CD4-positive, alpha-beta T cell treated with Interleukin-1 beta for 1 hour (primary cell): ENCODE measurements at regions not wholly inside any gene's neighbourhood (a gene's known extent, or its start where the extent isn't known, plus 50 kb on each side); places are given as distances from the start of the nearest gene placed in this dataset.
A peak's percentile ranks its signal among the peaks of the same experiment; 100 is the strongest.
"Not testable (repeated sequence)": the region's sequence is repeated elsewhere in the genome, so short reads cannot be mapped to it uniquely, and the experiment has no call there.

Source experiments
- DNase-seq, 2 donors: peaks; one replicate each; pipeline ENCODE4 v3.0.0-alpha.2; 2020 to 2022

DNA sequence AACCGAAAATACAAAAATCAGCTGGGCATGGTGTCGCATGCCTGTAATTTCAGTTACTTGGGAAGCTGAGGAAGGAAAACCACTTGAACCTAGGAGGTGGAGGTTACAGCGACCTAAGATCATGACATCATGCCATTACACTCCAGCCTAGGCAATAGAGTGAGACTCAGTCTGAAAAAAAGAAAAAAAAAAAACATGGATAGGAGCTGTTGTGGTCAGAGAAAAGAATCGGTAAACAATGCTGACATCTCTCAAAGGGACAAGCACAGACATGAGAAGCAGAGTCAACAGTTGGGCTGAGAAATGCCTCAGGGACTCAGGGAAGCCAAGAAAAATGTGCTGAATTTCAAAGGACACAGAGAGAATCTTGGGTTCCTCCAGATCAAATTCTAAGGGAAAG, 236.9 kb upstream of the USP9Y start:
- no peak for DNase-seq

DNA sequence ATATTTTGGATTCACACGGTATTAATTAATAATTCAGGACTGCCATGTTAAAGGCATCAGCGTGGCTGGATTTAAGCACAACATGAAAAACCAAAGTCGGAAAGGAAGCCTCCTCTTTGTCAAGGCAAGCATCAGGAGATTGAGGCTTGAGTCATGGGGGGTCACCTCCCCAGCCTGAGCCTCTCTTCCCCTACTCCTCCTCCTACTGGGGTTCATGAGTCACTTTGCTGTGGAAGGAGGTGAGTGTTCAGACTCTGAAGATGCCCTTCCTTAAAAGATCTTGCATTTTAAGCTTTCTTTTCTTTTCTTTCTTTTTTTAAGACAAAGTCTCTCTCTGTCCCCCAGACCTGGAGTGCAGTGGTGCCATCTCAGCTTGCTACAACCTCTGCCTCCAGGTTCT, 235.3 kb upstream of the USP9Y start:
- DNase-seq: no peak

DNA sequence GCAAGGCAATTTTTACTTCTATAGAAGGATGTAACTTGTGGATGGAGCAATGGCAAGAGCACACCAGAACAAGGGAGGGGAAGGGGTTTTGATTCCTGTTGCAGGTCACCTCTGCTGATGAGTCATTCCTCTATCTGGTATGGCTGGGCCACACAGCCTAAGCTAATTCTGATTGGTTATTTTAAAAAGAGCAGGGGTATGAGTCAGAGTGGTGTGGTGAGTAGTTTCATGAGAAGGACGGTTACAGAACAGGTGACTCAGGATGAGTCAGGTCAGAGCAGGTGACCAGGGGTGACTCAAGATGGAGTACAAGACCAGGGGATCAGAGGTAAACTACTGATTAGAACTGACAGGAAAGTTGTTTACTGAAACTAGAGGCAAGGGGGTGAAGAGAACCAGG, 231.9 kb upstream of the USP9Y start:
- no peak for DNase-seq

DNA sequence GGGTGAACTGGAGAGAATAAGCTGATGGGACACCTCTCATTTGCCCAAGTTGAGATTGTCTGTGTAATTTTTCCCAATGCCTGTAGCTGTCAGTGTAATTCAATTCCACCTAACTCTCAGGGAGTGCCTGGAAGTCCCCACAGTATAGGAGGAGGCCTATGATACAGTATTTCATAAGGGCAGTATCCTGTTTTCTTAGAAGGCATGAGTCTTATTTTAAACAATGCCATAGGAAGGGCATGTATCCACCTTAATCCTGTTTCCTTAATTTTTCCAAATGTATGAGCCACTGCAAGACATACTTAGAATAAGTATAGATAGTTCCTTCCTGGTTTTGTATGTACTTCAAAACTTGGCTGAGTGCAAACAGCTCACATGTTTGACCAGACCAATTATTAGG, 226.6 kb upstream of the USP9Y start:
- DNase-seq: no peak

DNA sequence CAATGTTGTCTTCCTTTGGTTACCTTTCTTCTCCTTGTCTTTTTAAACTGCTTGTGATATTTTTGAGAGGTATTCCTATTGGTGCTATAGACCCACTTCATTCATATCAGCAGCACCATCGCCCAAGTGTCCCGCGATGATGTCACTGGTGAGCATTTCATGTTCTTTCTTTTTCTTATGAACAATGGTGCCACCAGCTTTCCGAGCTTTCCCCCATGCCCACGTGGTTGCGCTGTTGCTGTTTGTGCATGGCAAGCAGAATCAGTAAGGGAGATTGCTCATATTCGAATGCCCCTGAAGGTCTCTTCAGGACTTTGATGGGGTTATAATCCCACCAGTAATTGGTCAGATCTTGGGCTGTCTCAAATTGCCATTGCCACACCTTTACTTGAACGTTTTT, 221.6 kb upstream of the USP9Y start:
- peak in 1 of 2 donors; percentile 44 for DNase-seq

DNA sequence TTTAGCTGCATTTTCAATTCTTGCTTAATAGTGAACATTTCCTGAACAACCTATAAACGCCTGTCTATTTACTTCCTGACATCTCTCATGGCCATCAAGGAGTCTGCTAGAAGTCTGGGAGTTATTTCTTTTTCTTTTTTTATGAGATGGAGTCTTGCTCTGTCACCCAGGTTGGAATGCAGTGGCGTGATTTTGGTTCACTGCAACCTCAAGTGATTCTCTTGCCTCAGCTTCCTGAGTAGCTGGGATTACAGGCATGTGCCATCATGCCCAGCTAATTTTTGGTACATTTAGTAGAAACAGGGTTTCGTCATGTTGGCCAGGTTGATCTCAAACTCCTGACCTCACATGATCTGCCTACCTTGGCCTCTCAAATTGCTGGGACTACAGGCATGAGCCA, 217.6 kb upstream of the USP9Y start:
- no peak for DNase-seq

DNA sequence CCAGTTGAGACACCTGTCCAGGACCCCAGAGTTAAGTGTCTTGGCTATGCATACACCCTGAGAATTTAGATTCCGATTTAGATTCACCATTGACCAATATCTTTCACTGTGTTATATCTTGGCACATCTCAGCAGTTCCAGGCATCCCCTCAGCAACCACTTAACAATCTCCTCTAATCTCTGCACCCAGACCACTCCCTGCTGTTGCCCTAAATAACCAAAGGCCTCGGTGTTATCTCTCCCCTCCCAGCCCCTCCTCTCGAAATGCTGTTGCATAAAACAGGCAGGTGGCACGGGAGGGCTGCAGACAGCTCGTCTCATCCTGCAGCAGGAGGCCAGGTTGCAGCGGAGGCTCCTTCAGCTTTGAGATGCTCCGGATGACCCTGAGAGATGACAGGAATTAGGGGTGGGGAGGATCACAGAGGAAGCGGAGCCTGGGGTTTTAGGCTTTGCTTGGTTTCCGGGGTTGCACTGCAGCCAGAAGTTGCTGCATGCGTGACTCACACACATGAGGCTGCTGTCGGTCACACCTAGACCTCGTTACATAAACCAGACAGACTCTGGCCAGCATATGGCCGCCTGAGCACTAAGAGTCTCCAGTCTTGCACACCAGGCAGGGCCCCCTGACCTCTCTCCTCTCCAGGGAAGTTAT, 210.3 kb upstream of the USP9Y start:
- peak in 1 of 2 donors; percentile 13 for DNase-seq

DNA sequence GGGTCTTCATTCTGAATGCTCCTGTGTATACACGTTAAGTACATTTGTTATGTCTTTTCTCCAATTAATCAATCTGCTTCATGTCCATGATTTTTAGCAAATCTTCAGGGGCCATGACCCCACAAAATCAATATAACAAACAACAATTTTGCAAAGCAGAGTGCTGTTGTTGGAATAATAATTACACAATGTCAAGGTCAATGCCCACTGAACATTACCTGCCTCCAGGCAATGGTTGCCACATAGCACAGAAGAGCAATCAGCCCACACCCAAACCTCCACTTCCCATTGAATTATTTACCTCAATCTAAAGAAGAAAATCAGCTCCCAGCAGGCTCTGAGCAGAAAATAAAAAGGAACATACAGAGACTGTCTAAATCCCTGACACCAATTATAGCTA, 208.8 kb upstream of the USP9Y start:
- DNase-seq: no peak

DNA sequence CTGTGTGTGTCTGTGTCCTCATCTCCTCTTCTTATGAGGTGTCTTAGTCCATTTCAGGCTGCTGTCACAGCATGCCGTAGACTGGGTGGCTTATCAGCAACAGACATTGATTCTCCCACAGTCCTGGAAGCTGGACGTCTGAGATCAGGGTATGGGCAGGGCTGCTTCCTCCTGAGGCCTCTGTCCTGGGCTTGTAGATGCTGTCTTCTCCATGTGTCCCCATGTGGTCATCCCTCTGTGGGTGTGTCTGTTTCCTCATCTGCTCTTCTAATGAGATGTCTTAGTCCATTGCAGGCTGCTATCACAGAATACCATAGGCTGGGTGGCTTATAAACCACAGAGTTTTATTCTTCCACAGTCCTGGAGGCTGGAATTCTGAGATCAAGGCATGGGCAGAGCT, 205.0 kb upstream of the USP9Y start:
- no peak for DNase-seq

DNA sequence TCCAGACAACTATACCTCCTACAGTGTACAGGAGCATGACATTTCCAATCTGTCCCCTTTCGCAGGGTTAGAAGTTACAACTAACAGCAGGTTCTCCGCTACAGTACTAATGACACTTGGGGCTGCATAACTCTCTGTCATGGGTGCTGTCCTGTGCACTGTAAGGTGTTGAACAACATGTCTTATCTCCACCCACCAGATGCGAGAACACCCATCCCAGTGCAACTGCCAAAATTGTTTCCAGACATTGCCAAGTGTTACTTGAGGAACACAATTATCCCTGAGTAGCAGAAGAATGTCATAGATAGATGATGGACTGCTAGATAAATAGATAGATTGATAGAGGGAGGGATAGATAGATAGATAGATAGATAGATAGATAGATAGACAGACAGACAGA, 200.9 kb upstream of the USP9Y start:
- DNase-seq: no peak

DNA sequence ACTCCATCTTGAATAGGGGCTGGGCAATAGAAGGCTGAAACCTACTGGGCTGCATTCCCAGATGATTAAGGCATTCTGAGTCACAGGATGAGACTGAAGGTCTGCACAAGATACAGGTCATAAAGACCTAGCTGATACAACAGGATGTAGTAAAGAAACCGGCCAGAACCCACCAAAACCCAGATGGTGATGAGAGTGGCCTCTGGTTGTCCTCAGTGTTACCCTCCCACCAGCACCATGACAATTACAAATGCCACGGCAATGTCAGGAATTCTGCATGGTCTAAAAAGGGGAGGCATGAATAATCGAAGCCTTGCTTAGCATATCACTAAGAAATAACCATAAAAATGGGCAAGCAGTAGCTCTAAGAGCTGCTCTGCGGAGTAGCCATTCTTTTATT, 197.0 kb upstream of the USP9Y start:
- DNase-seq: not testable (repeated sequence)

DNA sequence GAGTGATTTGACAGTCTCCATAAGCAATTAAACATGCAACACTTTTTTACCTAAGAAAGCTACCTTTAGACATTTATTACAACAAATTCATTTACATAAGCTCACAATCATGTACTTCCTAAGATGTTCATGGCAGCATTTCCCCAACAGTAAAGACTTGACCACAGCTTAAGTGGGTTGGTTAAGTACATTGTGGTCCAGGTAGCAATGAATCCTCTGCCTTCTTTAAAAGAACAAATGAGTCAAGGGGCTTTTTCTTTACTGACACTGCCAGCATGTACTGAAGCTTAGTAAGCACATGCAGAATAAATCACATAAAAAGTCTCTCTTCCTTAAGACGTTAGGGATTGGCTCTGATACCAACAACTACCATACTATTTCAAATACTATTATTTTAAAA, 183.7 kb upstream of the USP9Y start:
- no peak for DNase-seq

DNA sequence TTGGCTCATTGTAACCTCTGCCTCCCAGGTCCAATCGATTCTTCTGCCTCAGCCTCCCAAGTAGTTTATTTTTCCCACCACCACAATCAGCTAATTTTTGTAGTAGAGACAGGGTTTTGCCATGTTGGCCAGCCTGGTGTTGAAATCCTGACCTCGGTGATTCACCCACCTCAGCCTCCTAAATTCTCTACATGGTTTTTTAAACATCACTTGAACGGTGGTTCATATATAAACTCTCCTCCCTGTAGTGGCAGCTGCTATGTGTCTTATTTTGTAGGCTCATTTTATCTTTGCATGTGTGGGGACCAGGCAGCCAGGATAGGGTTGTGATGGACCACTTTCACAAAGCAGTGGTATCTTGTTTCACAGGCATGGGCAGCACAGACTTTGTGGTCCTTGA, 175.8 kb upstream of the USP9Y start:
- DNase-seq: no peak

DNA sequence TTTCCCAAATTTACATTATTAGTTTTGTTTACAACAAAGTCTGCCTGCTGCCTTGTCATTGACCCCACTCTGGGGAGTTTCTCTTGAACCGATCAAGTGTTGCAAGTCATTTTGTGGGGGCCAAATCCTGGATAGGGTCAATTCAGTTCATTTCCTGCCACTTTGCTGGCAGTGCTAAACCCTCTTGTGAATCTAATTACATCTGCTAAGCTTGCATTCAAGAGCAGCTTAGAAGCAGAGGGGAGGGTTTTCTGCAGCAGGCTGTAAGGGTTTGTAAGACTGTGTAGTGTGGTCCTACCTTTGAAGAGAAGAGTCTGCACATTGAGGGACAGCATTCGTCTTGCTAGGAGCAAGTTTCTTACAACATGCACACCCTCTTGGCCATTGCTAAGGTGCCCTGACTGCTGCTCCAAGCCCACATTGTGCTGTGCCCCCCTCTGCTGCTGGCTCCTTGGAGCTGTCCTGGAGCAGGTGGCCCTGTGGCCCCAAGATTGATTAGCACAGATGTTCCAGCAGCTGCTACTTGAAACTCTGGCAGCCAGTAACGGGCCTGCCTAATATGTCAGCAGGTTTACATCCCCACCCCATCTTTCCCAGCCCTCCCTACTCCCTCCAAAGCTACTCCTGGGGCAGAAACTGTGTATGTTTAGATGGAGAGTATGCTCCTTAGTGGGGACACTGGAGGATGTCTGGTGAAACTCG, 174.5 kb upstream of the USP9Y start:
- DNase-seq: no peak

DNA sequence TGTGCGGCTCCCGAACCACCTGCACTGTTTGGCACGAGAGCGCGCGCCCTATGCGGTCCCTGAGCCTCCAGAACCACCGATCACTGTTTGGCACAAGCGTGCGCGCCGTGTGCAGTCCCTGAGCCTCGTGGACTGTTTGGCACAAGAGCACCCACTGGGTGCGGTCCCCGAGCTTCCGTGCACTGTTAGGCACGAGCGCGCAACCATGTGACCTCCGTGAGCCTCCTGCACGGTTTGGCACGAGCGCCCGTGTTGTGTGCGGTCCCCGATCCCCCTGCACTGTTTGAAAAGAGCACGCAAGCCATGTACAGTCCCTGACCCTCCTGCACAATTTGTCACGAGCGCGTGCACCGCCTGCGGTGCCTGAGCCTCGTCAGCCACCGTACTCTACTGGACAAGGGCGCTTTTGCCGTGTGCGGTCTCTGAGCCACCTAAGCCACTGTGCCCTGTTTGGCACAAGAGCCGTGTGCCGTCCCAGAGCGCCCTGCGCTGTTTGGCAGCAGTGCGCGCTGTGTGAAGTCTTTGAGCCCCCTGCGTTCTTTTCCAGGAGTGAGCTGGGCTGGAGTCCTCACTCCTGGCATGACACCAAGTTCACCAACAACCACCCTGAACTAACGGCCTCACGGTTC, 163.7 kb upstream of the USP9Y start:
- no peak for DNase-seq

DNA sequence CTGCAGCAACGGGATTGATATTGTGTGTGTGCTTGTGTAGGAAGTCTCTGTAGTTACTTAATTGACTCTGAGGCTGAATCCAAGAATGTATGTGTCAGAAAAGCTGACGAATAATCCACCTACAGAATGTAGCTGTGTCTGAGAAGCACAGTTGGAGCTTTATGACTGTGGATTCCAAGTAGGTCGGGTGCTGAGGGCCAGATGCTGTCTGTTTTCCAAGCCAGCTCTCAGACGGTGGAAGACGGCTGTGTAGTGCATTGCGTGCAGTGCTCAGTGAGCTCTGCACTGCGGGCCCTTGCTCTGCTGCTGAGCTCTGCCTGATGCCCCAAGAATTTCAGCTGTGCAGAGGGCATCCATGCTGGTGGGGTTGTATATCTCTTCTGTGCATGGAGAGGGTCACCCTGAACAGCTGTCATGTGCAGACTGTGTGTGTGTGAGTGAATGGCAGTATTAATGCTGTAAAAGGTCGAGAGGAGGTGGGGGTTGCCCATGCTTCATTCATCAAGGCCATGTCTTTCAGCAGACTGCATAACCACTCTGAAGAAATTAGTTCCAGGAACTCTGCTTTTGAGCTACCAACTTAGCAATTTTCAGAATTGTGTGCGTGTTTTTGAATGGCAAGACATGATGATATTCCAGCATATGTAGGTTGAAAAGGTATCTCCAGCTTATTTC, 154.1 kb upstream of the USP9Y start:
- DNase-seq: no peak

DNA sequence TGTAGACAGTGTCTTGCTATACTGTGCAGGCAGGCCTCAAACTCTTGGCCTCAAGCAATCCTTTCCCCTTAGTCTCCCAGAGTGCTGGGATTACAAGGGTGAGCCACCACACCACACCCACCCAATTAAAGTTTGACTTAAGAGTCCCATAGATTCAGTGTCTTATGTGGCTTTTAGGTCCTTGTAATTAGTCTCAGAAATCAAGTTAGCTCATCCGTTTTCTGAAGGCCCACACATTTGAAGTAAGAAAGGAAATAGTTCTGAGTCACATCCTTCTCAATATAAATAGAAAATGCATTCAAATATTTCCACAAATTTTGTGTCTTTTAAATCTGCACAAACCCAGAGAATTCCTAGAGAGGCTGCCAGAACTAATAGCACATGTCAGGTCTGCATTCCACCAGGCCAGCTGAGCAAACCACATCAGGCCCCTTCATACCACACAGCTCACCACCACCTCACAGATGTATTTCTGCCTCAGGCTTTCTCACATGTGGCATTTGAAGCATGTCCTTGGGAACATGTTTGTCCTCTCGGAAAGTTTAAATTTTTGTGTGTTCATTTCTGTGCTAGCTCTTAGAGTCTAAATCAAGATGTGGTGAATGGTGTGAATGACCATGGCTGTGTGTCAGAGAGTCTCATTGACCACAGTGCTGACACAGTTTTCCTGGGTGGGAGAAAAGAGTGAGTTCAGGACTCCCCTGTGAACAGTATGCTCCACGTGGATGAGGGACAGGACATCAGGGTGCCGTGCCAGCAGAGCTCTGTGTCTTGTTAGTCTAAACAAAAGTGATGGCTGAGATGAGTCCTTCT, 148.4 kb upstream of the USP9Y start:
- DNase-seq: no peak

DNA sequence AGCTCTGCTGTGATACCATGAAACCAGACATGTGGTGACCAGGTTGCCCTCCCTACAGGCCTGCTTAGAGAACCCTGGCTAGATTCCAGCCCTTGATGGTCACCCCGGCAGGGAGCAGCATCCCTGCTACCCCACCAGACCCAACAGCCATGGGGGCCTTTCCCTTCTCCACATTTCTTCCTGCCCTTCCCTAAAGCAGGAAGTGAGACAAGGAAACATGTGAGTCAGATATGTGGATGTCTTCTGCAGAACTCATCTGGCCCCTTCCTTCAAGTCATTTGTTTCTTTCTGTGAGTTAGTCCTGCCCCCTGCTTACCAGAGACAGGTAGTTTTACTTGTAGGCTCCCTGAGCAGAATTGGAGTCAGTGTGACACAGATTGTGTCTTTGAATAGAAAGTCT, 147.1 kb upstream of the USP9Y start:
- DNase-seq: no peak

DNA sequence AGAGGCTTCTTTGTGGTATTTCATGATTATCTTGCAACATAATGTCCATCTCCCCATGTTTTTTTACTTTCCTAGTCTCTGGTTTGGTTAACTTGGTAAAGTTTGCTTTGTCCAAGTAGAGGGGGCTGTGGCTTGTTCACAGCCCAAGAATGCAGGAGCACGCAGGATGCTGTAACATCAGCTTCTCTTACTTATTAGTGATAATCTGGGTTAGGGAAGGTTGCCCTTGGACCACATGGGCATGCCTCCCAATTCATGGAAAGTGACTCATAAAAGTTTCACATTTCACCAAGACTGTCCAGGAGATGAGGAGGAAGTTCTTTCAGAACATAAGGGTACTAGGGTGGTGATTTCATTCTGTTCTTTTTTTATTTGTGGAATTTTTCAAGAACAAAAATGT, 146.0 kb upstream of the USP9Y start:
- no peak for DNase-seq

DNA sequence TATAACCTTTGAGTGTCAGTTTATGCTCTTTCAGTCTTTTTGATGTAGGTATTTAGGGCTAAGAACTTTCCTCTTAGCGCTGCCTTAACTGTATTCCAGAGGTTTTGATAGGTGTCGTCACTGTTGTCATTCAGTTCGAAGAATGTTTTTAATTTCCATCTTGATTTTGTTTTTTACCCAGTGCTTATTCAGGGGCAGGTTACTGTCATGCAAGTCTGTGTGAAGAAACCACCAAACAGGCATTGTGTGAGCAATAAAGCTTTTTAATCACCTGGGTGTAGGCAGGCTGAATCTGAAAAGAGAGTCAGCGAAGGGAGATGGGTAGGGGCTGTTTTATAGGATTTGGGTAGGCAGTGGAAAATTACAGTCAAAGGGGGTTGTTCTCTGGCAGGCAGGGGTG, 142.0 kb upstream of the USP9Y start:
- DNase-seq: no peak

DNA sequence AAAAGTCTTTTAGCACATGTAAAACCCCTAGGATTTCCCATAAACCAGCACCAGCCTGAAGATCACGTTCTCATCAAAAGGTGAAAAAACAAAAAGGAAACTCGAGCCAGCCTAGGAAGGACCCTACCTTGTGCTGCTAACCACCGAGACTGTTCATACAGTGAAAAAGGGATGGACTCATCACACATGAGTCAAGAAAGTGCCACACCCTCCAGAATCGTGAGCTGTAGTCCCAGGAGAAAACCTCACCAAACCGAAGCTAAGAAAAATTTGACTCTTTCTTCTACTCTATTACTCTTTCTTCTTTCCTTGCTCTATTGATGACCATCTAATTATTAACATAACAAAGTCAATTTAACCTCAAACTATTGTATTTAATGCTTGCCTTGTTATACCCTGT, 124.8 kb upstream of the USP9Y start:
- no peak for DNase-seq

DNA sequence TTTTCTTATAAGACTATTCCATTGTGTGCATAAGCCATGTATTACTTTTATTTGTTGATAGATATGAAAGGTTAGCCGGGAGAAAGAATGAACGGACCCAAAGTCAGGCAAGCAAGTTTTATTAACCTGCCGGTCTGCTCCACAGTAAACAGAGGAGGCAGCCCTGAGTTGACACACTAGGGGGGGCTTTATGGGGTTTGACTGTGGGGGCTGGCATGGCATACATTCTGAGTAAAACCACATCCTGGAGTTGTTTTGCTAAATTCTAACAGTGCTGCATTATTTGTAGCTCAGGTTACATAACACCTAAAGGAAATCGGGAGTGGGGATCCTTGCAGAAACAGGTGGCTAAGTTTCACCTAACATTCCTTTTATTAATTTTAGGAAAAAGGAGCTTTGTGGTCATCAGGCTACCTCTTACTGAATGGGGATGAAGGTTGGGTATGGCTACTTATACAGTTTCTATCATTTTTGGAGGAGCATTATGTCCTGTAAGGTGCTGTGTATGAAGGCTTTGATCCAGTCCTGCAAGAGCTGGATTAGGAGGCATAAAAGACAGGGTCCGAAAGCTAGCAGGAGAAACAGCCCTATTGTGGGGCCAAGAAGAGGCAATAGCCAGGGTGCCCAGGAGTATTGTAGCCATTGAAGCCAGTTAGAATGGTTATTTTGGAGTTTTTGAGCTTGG, 107.4 kb upstream of the USP9Y start:
- DNase-seq: peak in 1 of 2 donors; percentile 52

DNA sequence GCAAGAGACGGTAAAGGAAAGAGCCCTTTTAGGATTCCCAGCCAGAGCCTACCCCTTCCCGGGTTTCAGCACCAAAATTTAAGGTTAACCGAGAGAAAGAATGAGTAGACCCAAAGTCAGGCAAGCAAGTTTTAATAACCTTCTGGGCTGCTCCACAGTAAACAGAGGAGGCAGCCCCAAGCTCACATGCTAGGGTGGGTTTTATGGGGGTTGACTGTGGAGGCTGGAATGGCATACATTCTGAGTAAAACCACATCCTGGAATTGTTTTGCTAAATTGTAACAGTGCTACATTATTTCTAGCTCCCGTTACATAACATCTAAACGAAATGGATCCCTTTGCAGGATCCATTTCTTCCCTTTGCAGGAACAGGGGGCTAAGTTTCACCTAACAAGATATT, 102.2 kb upstream of the USP9Y start:
- no peak for DNase-seq
